ENCODE measurements at regions not wholly inside any gene's neighbourhood (a gene's known extent, or its start where the extent isn't known, plus 50 kb on each side); places are given as distances from the start of the nearest gene placed in this dataset.
"Not testable (repeated sequence)": the region's sequence is repeated elsewhere in the genome, so short reads cannot be mapped to it uniquely, and the experiment has no call there.

GRCh38 chr9:88835772-88836171, 155.5 kb upstream of the S1PR3 start:
- TF ChIP-seq CTCF (IDR thresholded peaks at IDR 0.05) (no peak), EP300 (IDR thresholded peaks at IDR 0.05) (no peak), POLR2A (IDR thresholded peaks at IDR 0.05) (no peak), POLR2AphosphoS5 (IDR thresholded peaks at IDR 0.05) (no peak)
- 56% methylated on average over 3 of the region's 3 CpGs for WGBS
- no peaks in the 10 kb centered on the region for H3K36me3 ChIP-seq

GRCh38 chr9:88837731-88838130, 153.5 kb upstream of the S1PR3 start:
- no peak for DNase-seq (ENCODE audit: low spot score in 2 of 2)
- 85% methylated on average over 2 of the region's 2 CpGs for WGBS
- Histone ChIP-seq H3K4me3 (no peak overlapping the region), H3K9me3 (no peaks in the 10 kb centered on the region), H3K27me3 (no peaks in the 10 kb centered on the region), H3K27ac (no peak overlapping the region), H3K4me1 (peaks cover 3% of the 10 kb centered on the region), H3K36me3 (no peaks in the 10 kb centered on the region)
- TF ChIP-seq POLR2A (IDR thresholded peaks at IDR 0.05): no peak
- TF ChIP-seq EP300 (IDR thresholded peaks at IDR 0.05): no peak
- no peak for TF ChIP-seq CTCF (IDR thresholded peaks at IDR 0.05)
- no peak for TF ChIP-seq POLR2AphosphoS5 (IDR thresholded peaks at IDR 0.05)

More at GRCh38 chr9:88835772-88836171, 155.5 kb upstream of the S1PR3 start:
- H3K4me3 ChIP-seq: no peak overlapping the region
- H3K9me3 ChIP-seq: no peaks in the 10 kb centered on the region
- peaks cover 3% of the 10 kb centered on the region for H3K4me1 ChIP-seq
- H3K27me3 ChIP-seq: peaks cover 2% of the 10 kb centered on the region
- no peak for DNase-seq (ENCODE audit: low spot score in 2 of 2)
- no peak overlapping the region for H3K27ac ChIP-seq

- H3K27me3 ChIP-seq; DNase-seq (ENCODE audit: low spot score in 2 of 2); H3K4me3 ChIP-seq; H3K27ac ChIP-seq; H3K36me3 ChIP-seq; H3K4me1 ChIP-seq; H3K9me3 ChIP-seq: not testable (repeated sequence)
- WGBS: 91% methylated on average over 6 of the region's 6 CpGs
Measured at GRCh38 chr9:88849878-88850277, 141.4 kb upstream of the S1PR3 start.

GRCh38 chr9:88852794-88853193, 138.5 kb upstream of the S1PR3 start:
- no peak for TF ChIP-seq EP300 (IDR thresholded peaks at IDR 0.05)
- TF ChIP-seq POLR2A (IDR thresholded peaks at IDR 0.05): no peak
- TF ChIP-seq CTCF (IDR thresholded peaks at IDR 0.05): no peak
- no peak for TF ChIP-seq POLR2AphosphoS5 (IDR thresholded peaks at IDR 0.05)
- no peak for DNase-seq (ENCODE audit: low spot score in 2 of 2)
- H3K36me3 ChIP-seq: no peaks in the 10 kb centered on the region
- no peaks in the 10 kb centered on the region for H3K4me1 ChIP-seq
- H3K9me3 ChIP-seq: no peaks in the 10 kb centered on the region
- H3K27ac ChIP-seq: no peak overlapping the region
- H3K4me3 ChIP-seq: no peak overlapping the region
- 17% methylated on average over 1 of the region's 1 CpG for WGBS
- H3K27me3 ChIP-seq: no peaks in the 10 kb centered on the region

GRCh38 chr9:88870627-88871026, 120.6 kb upstream of the S1PR3 start:
- Histone ChIP-seq H3K27ac (no peak overlapping the region), H3K9me3 (peaks cover 4% of the 10 kb centered on the region), H3K4me3 (no peak overlapping the region), H3K27me3 (no peaks in the 10 kb centered on the region), H3K36me3 (no peaks in the 10 kb centered on the region), H3K4me1 (no peaks in the 10 kb centered on the region)
- 82% methylated on average over 5 of the region's 5 CpGs for WGBS
- TF ChIP-seq EP300 (IDR thresholded peaks at IDR 0.05) (no peak), CTCF (IDR thresholded peaks at IDR 0.05) (no peak), POLR2A (IDR thresholded peaks at IDR 0.05) (no peak), POLR2AphosphoS5 (IDR thresholded peaks at IDR 0.05) (no peak)
- DNase-seq (ENCODE audit: low spot score in 2 of 2): no peak

- no peaks in the 10 kb centered on the region for H3K4me1 ChIP-seq
- H3K4me3 ChIP-seq: no peak overlapping the region
- no peaks in the 10 kb centered on the region for H3K27me3 ChIP-seq
- WGBS: 57% methylated on average over 4 of the region's 8 CpGs
- H3K36me3 ChIP-seq: no peaks in the 10 kb centered on the region
- no peak for DNase-seq (ENCODE audit: low spot score in 2 of 2)
- peaks cover 4% of the 10 kb centered on the region for H3K9me3 ChIP-seq
- TF ChIP-seq POLR2AphosphoS5 (IDR thresholded peaks at IDR 0.05) (no peak), CTCF (IDR thresholded peaks at IDR 0.05) (no peak), POLR2A (IDR thresholded peaks at IDR 0.05) (no peak), EP300 (IDR thresholded peaks at IDR 0.05) (no peak)
- H3K27ac ChIP-seq: no peak overlapping the region
Measured at GRCh38 chr9:88871669-88872068, 119.6 kb upstream of the S1PR3 start.

All from suprapubic skin (tissue), 4 donors.